B cell (primary cell): ENCODE measurements at regions not wholly inside any gene's neighbourhood (a gene's known extent, or its start where the extent isn't known, plus 50 kb on each side); places are given as distances from the start of the nearest gene placed in this dataset.

ENCODE experiments used
- ATAC-seq: fragments of 200-7000 bp; cut with Tn5 transposase; one replicate; pipeline ENCODE4 v1.10.0; 2021; ENCODE audit warnings: low read depth, mild to moderate bottlenecking, moderate number of reproducible peaks, moderate library complexity
- CTCF ChIA-PET: fragments of 350-600 bp; sonication (Branson Sonifier 250); formaldehyde crosslinking; loops from one replicate; lab custom pipeline; 2021; ENCODE audit warnings: antibody characterized with exemption, inconsistent platforms; lab: Charles Lee
- POLR2A ChIA-PET: fragments of 350-600 bp; sonication (Branson Sonifier 250); formaldehyde crosslinking; loops from one replicate; lab custom pipeline; 2021; ENCODE audit warnings: antibody characterized with exemption; lab: Charles Lee
- DNase-seq: peaks from one replicate; pipeline ENCODE4 v3.0.0; 2013
- H2AFZ ChIP-seq: 2 replicates; pipeline ENCODE4 v1.6.1; 2012; ENCODE audit warnings: mild to moderate bottlenecking, low read depth, low read length; ENCODE audit not compliant: insufficient read depth, poor library complexity, severe bottlenecking
- H3K27ac ChIP-seq, 2 donors: 1 replicate in 1 of 2; 2 replicates in 1 of 2; pipeline ENCODE4 v1.5.1; 2012 to 2013; ENCODE audit warnings: low read length in 2 of 2, mild to moderate bottlenecking in 2 of 2, moderate library complexity in 1 of 2
- H3K27me3 ChIP-seq, 4 experiments: fragments of 200-600 bp in 1 of 4; sonication (generic) in 1 of 4; replicated peaks in 1 of 4; 1 replicate in 2 of 4; 2 replicates in 2 of 4; pipeline versions ENCODE4 v1.6.1 to v1.7.0; 2013 to 2016; ENCODE audit warnings: low read length in 3 of 4, mild to moderate bottlenecking in 2 of 4, mixed read lengths in 1 of 4, moderate library complexity in 1 of 4; ENCODE audit not compliant: insufficient read depth in 4 of 4, control insufficient read depth in 3 of 4; ENCODE audit errors: control extremely low read depth in 1 of 4
- H3K36me3 ChIP-seq, 2 experiments: replicated peaks in 1 of 2; 1 replicate in 1 of 2; 2 replicates in 1 of 2; pipeline versions ENCODE4 v1.6.1 to v1.7.1; 2013; ENCODE audit warnings: low read length in 1 of 2; ENCODE audit not compliant: insufficient read depth in 2 of 2, control insufficient read depth in 1 of 2; ENCODE audit errors: control extremely low read depth in 1 of 2, extremely low read depth in 1 of 2
- H3K4me1 ChIP-seq, 2 donors: fragments of 200-600 bp in 1 of 2; sonication (generic) in 1 of 2; 1 replicate in 1 of 2; 2 replicates in 1 of 2; pipeline versions ENCODE4 v1.5.1 to v1.6.1; 2013 to 2017; ENCODE audit warnings: low read length in 2 of 2; ENCODE audit not compliant: control insufficient read depth in 2 of 2, insufficient read depth in 2 of 2
- H3K4me2 ChIP-seq: replicated peaks from 2 replicates; pipeline ENCODE3; 2012; ENCODE audit warnings: mild to moderate bottlenecking, low read depth, low read length; ENCODE audit not compliant: poor library complexity, severe bottlenecking
- H3K4me3 ChIP-seq, 5 experiments: fragments of 200-600 bp in 1 of 5; sonication (generic) in 1 of 5; 1 replicate in 3 of 5; 2 replicates in 2 of 5; pipeline versions ENCODE4 v1.5.1 to v1.7.0; 2011 to 2016; ENCODE audit warnings: low read length in 4 of 5, mild to moderate bottlenecking in 4 of 5, low read depth in 2 of 5, control low read depth in 1 of 5, moderate library complexity in 1 of 5; ENCODE audit not compliant: insufficient read depth in 1 of 5; ENCODE audit errors: control extremely low read depth in 1 of 5, extremely low read depth in 1 of 5
- H3K79me2 ChIP-seq: fragments of 200-600 bp; sonication (generic); one replicate; pipeline ENCODE4 v1.6.0; 2016; ENCODE audit warnings: low read length; ENCODE audit not compliant: control insufficient read depth, insufficient read depth
- H3K9ac ChIP-seq: fragments of 200-600 bp; sonication (generic); 2 replicates; pipeline ENCODE4 v1.6.1; 2017; ENCODE audit warnings: mild to moderate bottlenecking, low read length, moderate library complexity
- H3K9me3 ChIP-seq, 3 donors: one replicate each; pipeline versions ENCODE4 v1.6.1 to v1.7.1; 2013; ENCODE audit warnings: low read length in 2 of 3; ENCODE audit not compliant: control insufficient read depth in 2 of 3, insufficient read depth in 1 of 3; ENCODE audit errors: control extremely low read depth in 1 of 3
- H4K20me1 ChIP-seq: 2 replicates; pipeline ENCODE4 v1.6.0; 2012; ENCODE audit warnings: mild to moderate bottlenecking, low read length; ENCODE audit not compliant: insufficient read depth, control insufficient read depth, poor library complexity, severe bottlenecking
- H3K27ac Mint-ChIP-seq: one replicate; pipeline ENCODE4 v1.8.0; 2021; ENCODE audit warnings: mixed read lengths
- H3K27me3 Mint-ChIP-seq: one replicate; pipeline ENCODE4 v1.8.0; 2021; ENCODE audit warnings: mixed read lengths
- H3K4me1 Mint-ChIP-seq: one replicate; pipeline ENCODE4 v1.8.0; 2021; ENCODE audit warnings: mixed read lengths
- H3K4me3 Mint-ChIP-seq: one replicate; pipeline ENCODE4 v1.8.0; 2021; ENCODE audit warnings: mixed read lengths
- H3K9me3 Mint-ChIP-seq: one replicate; pipeline ENCODE4 v1.8.0; 2022; ENCODE audit warnings: mixed read lengths; ENCODE audit not compliant: insufficient read depth
- CTCF ChIP-seq: fragments of 200-600 bp; IDR thresholded peaks from one replicate; pipeline ENCODE4 v1.8.0; 2022; ENCODE audit warnings: antibody characterized with exemption, mild to moderate bottlenecking
- EZH2 ChIP-seq: IDR thresholded peaks from 2 replicates; pipeline ENCODE4 v1.6.1; 2012; ENCODE audit warnings: borderline replicate concordance, low read depth, mild to moderate bottlenecking, moderate library complexity, low read length; ENCODE audit not compliant: insufficient read depth, poor library complexity, severe bottlenecking
- WGBS: methylation state at CpG from one replicate; pipeline ENCODE4 v1.1.5; 2013; ENCODE audit warnings: missing lambda C conversion rate; ENCODE audit not compliant: insufficient coverage; 5-methylcytosine and 5-hydroxymethylcytosine counted together
- intact Hi-C: fragments of 100-400 bp; cut with micrococcal nuclease; formaldehyde crosslinking; loops from one replicate; pipeline ENCODE4 v1.10.0; 2022

DNA sequence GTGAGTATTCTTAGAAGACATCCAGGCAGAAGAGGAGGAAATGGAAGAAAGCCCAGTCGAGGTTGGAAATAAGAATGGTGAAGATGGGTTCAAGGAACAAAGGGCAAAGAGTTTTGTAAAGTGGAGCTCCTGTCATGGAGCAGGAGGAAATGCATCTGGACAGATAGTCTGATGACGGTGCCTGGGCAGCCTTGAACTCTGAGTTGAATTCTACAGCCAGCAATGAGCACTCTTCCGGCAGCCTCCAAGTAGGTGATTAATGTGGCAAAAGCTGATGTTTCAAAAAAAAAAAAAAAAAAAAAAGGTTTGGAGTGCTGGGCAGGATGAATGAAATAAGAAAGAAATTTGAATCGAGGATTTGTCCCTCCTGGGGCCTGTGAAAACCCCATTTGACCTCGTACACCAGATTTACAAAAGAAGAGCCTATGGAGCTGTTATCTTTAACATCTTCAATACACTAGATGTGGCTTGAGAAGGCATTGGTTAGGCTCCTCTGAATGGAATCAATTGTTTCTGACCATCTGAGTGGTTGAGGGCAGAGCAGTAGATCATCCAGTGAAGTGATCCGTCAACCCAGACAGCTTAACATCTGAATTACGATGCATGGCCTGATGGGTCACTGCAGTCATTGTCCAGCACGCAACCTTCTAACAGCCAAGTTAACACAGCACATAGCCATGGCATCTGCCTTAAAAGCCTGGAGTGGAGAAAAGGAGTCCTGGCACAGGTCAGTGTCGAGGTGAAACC, 449.7 kb downstream of the TXNL1 start:
- Histone ChIP-seq H3K9me3 (no peaks in the 10 kb centered on the region), H3K4me1 (no peaks in the 10 kb centered on the region), H3K4me3 (no peak overlapping the region), H2AFZ (no peak overlapping the region), H3K4me2 (no peak overlapping the region), H3K27ac (no peak overlapping the region), H4K20me1 (no peaks in the 10 kb centered on the region), H3K27me3 (no peaks in the 10 kb centered on the region), H3K36me3 (no peaks in the 10 kb centered on the region), H3K79me2 (no peaks in the 10 kb centered on the region), H3K9ac (no peak overlapping the region)
- CTCF ChIA-PET, result no interaction called here
- ATAC-seq (no peak), DNase-seq (no peak)
- H3K9me3 Mint-ChIP-seq, result no peaks in the 10 kb centered on the region
- intact Hi-C loops, result no loop called here
- H3K4me1 Mint-ChIP-seq, result peaks cover 3% of the 10 kb centered on the region
- no peak overlapping the region for H3K27ac Mint-ChIP-seq
- H3K4me3 Mint-ChIP-seq, result no peak overlapping the region
- TF ChIP-seq CTCF, result no peak
- no peak for TF ChIP-seq EZH2
- H3K27me3 Mint-ChIP-seq, result no peaks in the 10 kb centered on the region
- 98% methylated on average over 5 of the region's 9 CpGs for WGBS
- POLR2A ChIA-PET, result no interaction called here

DNA sequence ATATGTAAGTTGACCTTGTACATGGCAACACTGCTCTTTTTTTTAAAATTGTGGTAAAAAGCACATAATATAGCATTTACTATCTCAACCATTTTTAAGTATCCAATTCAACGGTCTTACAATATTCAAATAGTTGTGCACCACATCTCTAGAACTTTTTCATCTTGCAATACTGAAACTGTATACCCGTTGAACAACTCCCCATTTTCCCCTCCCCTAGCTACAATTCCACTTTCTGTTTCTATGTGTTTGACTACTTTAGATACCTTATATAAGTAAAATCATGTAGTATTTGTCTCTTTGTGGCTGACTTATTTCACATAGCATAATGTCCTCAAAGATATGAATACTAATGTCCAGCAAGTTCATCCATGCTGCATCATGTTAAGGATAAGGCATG, 452.1 kb downstream of the TXNL1 start:
- ATAC-seq (no peak), DNase-seq (no peak)
- H3K4me1 Mint-ChIP-seq, result peaks cover 3% of the 10 kb centered on the region
- H3K27ac Mint-ChIP-seq, result no peak overlapping the region
- no peak overlapping the region for H2AFZ ChIP-seq
- H3K79me2 ChIP-seq, result no peaks in the 10 kb centered on the region
- H3K27me3 ChIP-seq, result no peaks in the 10 kb centered on the region
- no peaks in the 10 kb centered on the region for H3K4me1 ChIP-seq
- H3K36me3 ChIP-seq, result no peaks in the 10 kb centered on the region
- ChIA-PET POLR2A (no interaction called here), CTCF (no interaction called here)
- no peak overlapping the region for H3K4me3 Mint-ChIP-seq
- no peak overlapping the region for H3K4me2 ChIP-seq
- TF ChIP-seq EZH2, result no peak
- no peak for TF ChIP-seq CTCF
- no peak overlapping the region for H3K27ac ChIP-seq
- no CpG with 5 or more reads among the region's 2 CpGs for WGBS
- no peak overlapping the region for H3K4me3 ChIP-seq
- H3K9me3 ChIP-seq, result peaks cover 0 to 3% (median 1%) of the 10 kb centered on the region in 3 donors
- intact Hi-C loops, result no loop called here
- H3K27me3 Mint-ChIP-seq, result no peaks in the 10 kb centered on the region
- no peak overlapping the region for H3K9ac ChIP-seq
- no peaks in the 10 kb centered on the region for H3K9me3 Mint-ChIP-seq
- H4K20me1 ChIP-seq, result no peaks in the 10 kb centered on the region
